ENCODE measurements at regions not wholly inside any gene's neighbourhood (a gene's known extent, or its start where the extent isn't known, plus 50 kb on each side); places are given as distances from the start of the nearest gene placed in this dataset.

GRCh38 chr12:114931025-114931424 is 247.1 kb upstream of the TBX3 start:
- TF ChIP-seq SUZ12 (IDR thresholded peaks at IDR 0.05; ENCODE audit: extremely low read depth, insufficient read depth, insufficient read length) (no peak), YY1 (IDR thresholded peaks at IDR 0.05; ENCODE audit: insufficient read depth, insufficient read length) (no peak)

All from NT2/D1 (cell line).